HPDE6-E6E7 (cell line): ENCODE measurements at regions not wholly inside any gene's neighbourhood (a gene's known extent, or its start where the extent isn't known, plus 50 kb on each side); places are given as distances from the start of the nearest gene placed in this dataset.

Source experiments
- DNase-seq: peaks from one replicate; pipeline ENCODE4 v3.0.0; 2011; ENCODE audit warnings: missing footprints; ENCODE audit errors: extremely low spot score

DNA sequence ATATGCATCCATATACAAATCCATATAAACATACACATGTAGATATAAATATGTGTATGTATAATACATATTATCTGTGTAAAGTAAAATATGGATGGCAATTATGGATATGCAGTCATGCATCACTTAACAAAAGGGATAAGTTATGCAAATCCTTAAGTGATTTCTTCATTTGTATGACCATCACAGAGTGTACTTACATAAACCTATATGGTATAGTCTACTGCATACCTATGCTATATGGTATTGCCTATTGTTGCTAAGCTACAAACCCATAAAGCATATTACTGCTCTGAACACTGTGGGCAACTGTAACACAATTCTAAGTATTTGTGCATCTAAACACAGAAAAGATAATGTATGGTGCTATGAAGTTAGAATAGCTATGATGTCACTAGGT lies 227.2 kb downstream of the SLC6A15 start:
- no peak for DNase-seq

DNA sequence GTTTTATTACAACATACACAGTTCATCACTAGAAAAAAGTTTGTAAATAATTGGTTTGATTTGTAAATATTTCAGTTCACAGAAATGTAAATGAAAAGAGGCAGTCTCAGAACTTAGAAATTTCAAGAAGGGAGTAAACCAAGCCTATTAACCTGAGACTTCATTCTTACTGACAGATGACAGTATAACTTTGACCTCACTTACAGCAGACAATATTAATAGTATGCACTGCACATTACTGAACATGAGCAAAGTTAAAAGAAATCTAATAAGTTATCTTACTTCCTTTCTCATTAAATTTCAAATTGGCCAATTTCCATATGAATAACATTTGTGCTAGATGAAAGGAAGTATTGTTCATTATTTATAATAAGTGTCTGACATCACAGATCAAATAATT lies 235.8 kb downstream of the SLC6A15 start:
- DNase-seq, result no peak

GRCh38 chr12:84661786-84662185 lies 250.8 kb downstream of the SLC6A15 start:
- DNase-seq, result no peak

DNA sequence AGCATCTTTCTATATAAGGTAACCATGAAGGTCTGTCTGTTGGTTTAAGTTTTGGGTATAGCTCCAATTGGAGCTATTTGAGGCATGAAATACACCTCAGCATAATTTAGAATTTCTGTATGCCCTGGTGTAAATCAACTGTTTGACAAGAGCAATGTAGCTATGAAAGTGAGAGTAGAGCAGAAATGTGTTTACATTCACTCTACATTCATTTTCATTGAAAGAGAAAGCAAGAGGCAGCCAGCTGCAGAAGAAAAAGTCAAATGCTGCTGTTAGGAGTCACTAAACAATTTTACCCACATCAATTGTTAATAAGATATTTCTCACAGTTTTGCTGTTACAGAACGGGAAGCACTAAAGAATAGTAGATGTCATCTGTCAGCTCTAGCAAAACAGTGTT lies 252.5 kb downstream of the SLC6A15 start:
- no peak for DNase-seq

- no peak for DNase-seq
These were observed 253.7 kb downstream of the SLC6A15 start for GRCh38 chr12:84658877-84659276.

- no peak for DNase-seq
These were observed 255.9 kb downstream of the SLC6A15 start for GRCh38 chr12:84656705-84657104.

DNA sequence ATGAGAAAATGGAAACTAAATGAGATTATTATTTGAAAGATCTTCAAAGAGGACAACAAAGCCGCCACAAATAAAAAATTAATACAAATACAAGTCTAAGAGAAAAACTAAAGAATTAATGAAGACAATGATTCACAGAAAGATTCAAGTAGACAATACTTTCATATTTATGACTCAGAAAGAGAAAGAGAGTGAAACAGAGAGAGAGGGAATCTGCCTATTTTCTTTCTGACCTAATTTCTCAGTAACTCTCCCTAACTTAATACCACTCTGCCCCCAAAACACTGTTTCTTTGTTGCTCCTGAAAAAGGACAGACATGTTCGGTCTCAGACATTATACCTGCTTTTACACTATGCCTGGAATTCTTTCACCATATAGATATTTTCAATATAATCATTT lies 259.1 kb downstream of the SLC6A15 start:
- DNase-seq, result no peak

DNA sequence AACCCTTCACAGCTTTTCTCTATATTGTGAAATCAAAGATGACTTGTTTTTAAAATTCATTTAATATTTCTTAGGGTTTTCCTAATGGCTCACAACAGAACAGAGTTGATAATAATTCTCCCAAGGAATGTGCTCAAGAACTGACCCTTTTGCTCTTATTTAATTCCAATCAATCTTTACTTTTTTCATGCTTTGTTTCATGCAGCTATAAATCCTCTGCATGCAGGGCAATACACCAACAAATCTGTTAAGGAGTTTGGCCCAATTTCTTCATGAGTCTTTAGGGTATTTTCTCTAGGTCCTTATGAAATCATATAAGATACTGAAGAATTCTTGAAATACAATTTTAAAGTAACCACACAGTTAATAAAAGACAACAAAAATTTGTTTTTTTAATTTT lies 264.2 kb downstream of the SLC6A15 start:
- DNase-seq, result no peak

- DNase-seq, result no peak
These were observed 267.7 kb downstream of the SLC6A15 start for GRCh38 chr12:84644908-84645307.

DNA sequence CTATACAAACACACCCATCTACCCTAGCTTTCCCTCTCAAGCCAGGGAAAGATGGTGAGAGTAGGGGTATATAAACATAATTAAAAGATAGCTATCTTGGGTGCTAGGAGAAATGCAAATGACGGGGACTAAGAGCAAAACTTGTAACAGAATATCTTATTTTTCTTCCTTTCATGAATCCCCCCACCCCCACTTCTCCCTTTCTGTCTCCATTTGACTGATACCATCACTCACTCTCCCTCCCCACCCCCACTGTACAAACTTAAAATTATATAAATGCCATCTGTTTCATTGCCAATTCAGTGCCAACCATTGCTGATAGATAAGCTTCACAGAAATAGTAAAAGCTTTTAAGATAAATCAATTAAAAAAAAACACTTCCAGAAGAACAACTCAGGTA lies 268.6 kb downstream of the SLC6A15 start:
- no peak for DNase-seq

- DNase-seq, result no peak
These were observed 270.6 kb downstream of the SLC6A15 start for GRCh38 chr12:84641940-84642545.

- DNase-seq, result no peak
These were observed 273.7 kb downstream of the SLC6A15 start for GRCh38 chr12:84638811-84639368.

- no peak for DNase-seq
These were observed 274.7 kb downstream of the SLC6A15 start for GRCh38 chr12:84637926-84638325.

- no peak for DNase-seq
These were observed 275.8 kb downstream of the SLC6A15 start for GRCh38 chr12:84636801-84637290.

GRCh38 chr12:84634526-84634925 lies 278.1 kb downstream of the SLC6A15 start:
- no peak for DNase-seq

DNA sequence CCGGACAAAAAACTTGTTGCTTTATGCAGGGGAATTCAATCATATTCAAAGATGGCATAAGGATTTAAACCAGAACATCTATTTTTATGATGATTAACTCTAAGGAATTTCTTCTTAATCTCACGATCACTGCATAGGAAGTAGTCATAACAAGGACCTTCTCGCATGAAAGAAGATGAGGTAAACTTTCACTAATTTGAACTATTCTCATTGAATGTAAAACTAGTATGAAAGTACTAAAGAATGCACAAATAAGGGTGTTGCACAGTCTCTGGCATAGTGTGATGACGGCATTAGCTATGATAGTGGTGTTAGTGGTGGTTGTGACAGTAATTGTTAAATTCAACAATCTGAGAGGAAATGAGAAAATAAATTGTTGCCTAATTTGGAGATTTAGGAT lies 280.0 kb downstream of the SLC6A15 start:
- no peak for DNase-seq

- no peak for DNase-seq
These were observed 281.6 kb downstream of the SLC6A15 start for GRCh38 chr12:84631020-84631419.

- DNase-seq, result no peak
These were observed 285.0 kb downstream of the SLC6A15 start for GRCh38 chr12:84627593-84627992.

DNA sequence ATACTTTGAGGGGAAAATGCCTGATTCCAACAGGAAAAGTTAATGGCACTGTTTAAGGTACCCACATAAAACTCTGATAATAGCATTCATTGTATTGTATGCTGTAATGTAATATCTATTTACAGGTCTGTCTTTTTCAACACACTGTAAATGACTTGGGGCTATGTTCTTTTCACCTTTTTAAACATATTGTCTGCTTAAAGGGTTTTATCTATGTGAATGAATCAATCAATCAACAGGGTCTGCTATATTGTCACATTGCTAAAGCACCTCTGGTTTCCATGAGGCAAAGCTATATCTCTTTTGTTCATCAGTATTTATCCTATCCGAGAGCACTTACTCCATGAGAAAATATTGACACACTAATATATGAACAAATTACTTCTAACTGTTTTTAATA lies 288.0 kb downstream of the SLC6A15 start:
- DNase-seq, result no peak

- DNase-seq, result no peak
These were observed 293.5 kb downstream of the SLC6A15 start for GRCh38 chr12:84619053-84619571.

DNA sequence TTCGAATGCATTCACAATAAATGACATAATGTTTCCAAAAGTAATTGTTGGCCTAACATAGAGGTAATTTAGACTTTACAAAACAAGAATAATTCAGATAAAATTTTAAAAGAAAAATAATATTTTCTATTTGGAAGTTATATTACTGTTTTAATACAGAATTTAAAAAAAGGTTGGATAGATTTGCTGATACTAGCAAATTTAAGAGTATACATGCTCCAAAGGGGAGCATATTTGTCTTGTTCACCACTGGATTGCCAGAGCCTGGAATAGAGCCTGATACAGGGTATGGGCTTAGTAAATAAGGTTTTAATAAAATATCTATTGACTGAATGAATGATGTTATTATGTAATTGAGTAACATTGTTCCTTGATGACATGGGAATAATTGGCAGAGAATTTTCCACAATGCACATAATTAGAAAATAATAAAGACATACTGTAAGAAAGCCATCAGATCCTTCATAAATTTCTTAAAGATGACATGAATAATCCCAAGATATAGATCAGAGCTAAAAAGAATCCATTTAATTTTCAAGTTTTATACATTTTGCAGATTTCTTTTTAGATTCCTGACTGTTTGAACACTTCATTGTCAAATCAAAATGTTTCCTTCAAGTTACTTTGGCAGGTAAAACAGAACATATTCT lies 305.3 kb downstream of the SLC6A15 start:
- DNase-seq, result no peak

- DNase-seq, result no peak
These were observed 306.6 kb downstream of the SLC6A15 start for GRCh38 chr12:84605983-84606382.

DNA sequence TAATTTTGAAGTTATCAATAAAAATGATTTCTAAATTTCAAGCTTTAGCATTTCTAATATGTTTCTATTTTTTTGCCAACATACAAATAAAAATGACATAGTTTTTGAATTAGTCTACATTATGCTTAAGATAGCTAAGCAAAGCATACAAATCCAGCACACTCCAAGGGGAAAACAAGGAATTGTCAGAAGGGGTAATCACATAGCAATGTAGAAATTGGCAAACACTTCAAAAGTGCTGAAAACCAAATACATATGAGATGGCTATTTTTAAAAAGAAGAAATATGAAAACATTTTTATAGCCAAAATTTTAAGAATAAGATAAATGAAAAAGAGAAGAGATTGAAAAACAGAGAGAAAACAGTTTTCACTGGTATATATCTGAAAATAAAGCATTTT lies 308.0 kb downstream of the SLC6A15 start:
- DNase-seq, result no peak
